ENCODE measurements at regions not wholly inside any gene's neighbourhood (a gene's known extent, or its start where the extent isn't known, plus 50 kb on each side); places are given as distances from the start of the nearest gene placed in this dataset.

DNA sequence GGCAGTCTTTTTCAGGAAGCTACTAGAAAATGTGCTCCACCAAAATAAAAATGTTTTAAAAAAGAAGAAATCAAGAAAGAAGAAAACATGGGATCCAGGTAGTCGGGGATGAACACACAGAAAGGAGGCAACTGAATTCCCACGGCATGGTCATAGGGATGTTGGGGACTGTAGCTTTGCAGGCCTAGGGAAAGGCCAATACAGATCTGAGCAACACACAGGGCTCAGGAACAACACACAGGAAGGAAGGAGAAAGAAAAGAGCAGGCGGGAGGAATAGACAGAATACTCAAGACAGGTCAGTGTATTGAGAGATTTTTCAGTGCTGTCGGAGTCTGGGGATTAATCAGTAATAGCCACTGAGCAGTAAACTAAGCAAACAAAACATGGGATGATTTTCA lies 142.7 kb upstream of the SYT6 start:
- Histone ChIP-seq H3K27ac (ENCODE audit: control insufficient read depth, insufficient read depth, low read length) (no peak overlapping the region), H3K79me2 (ENCODE audit: control insufficient read depth, insufficient read depth, low read length) (no peaks in the 10 kb centered on the region), H3K9me3 (ENCODE audit: control insufficient read depth, low read depth, low read length) (no peaks in the 10 kb centered on the region), H3K4me1 (ENCODE audit: control insufficient read depth, extremely low read depth, insufficient read depth, low read length) (no peaks in the 10 kb centered on the region), H3K36me3 (ENCODE audit: control insufficient read depth in 2 of 2, extremely low read depth in 1 of 2, insufficient read depth in 2 of 2, low read length in 2 of 2) (no peaks in the 10 kb centered on the region), H3K4me3 (ENCODE audit: control insufficient read depth in 2 of 3, extremely low read depth in 1 of 3, insufficient read depth in 2 of 3, low read depth in 1 of 3, low read length in 3 of 3) (no peak overlapping the region), H3K4me2 (ENCODE audit: control insufficient read depth, extremely low read depth, insufficient read depth, low read depth, low read length) (no peak overlapping the region), H3K9ac (ENCODE audit: control insufficient read depth, extremely low read depth, insufficient read depth, low read length) (no peak overlapping the region), H3K27me3 (ENCODE audit: control insufficient read depth, extremely low read depth, insufficient read depth, low read length) (peaks cover 4% of the 10 kb centered on the region), H4K20me1 (ENCODE audit: control insufficient read depth, extremely low read depth, insufficient read depth, low read length) (no peaks in the 10 kb centered on the region), H2AFZ (ENCODE audit: control insufficient read depth, low read length) (no peak overlapping the region), H3K9me1 (ENCODE audit: control insufficient read depth, extremely low read depth, insufficient read depth, low read length) (no peaks in the 10 kb centered on the region)
- dilution Hi-C loops (cut with MboI; ENCODE audit: extremely low pct_ligation_motif_present, low sequenced_read_pairs): no loop called here
- FAIRE-seq: no peak
- TF ChIP-seq EZH2 (IDR thresholded peaks at IDR 0.05; ENCODE audit: low read length) (no peak), CTCF (optimal IDR thresholded peaks at IDR 0.05 in 1 of 3, IDR thresholded peaks at IDR 0.05 in 1 of 3, conservative IDR thresholded peaks at IDR 0.05 in 1 of 3; ENCODE audit: extremely low read depth in 1 of 3, insufficient read depth in 2 of 3, low read length in 3 of 3) (no peak)
- DNase-seq (ENCODE audit: low read depth, low spot score): no peak

DNA sequence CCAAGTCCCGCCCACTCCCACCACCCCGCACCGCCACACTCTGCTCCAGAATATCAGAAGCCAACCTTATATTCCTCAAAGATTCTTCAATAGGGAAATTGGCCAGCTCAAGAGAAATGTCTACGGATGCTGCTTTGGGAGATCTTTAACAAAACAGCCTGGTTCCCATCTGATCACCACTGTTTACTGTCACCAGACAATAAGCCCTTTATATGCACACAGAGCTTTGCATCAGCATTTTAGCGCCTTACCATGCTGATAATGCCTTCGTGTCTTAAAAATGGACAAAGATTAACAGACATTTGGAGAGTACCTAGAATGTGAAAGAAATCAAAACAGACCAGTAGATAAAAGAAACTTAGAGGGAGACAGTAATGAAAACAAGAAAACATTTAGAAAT lies 141.7 kb upstream of the SYT6 start:
- no peak for FAIRE-seq
- H3K9ac ChIP-seq (ENCODE audit: control insufficient read depth, extremely low read depth, insufficient read depth, low read length): no peak overlapping the region

More for the DNA sequence above, 141.7 kb upstream of the SYT6 start:
- H3K79me2 ChIP-seq (ENCODE audit: control insufficient read depth, insufficient read depth, low read length): no peaks in the 10 kb centered on the region
- TF ChIP-seq EZH2 (IDR thresholded peaks at IDR 0.05; ENCODE audit: low read length) (no peak), CTCF (optimal IDR thresholded peaks at IDR 0.05 in 1 of 3, IDR thresholded peaks at IDR 0.05 in 1 of 3, conservative IDR thresholded peaks at IDR 0.05 in 1 of 3; ENCODE audit: extremely low read depth in 1 of 3, insufficient read depth in 2 of 3, low read length in 3 of 3) (no peak)
- H3K36me3 ChIP-seq (ENCODE audit: control insufficient read depth in 2 of 2, extremely low read depth in 1 of 2, insufficient read depth in 2 of 2, low read length in 2 of 2): no peaks in the 10 kb centered on the region
- H3K27me3 ChIP-seq (ENCODE audit: control insufficient read depth, extremely low read depth, insufficient read depth, low read length): peaks cover 4% of the 10 kb centered on the region
- no peak for DNase-seq (ENCODE audit: low read depth, low spot score)
- no peak overlapping the region for H3K4me3 ChIP-seq (ENCODE audit: control insufficient read depth in 2 of 3, extremely low read depth in 1 of 3, insufficient read depth in 2 of 3, low read depth in 1 of 3, low read length in 3 of 3)
- H3K9me1 ChIP-seq (ENCODE audit: control insufficient read depth, extremely low read depth, insufficient read depth, low read length): no peaks in the 10 kb centered on the region
- H4K20me1 ChIP-seq (ENCODE audit: control insufficient read depth, extremely low read depth, insufficient read depth, low read length): no peaks in the 10 kb centered on the region
- dilution Hi-C loops (cut with MboI; ENCODE audit: extremely low pct_ligation_motif_present, low sequenced_read_pairs): no loop called here
- no peak overlapping the region for H3K27ac ChIP-seq (ENCODE audit: control insufficient read depth, insufficient read depth, low read length)
- no peak overlapping the region for H3K4me2 ChIP-seq (ENCODE audit: control insufficient read depth, extremely low read depth, insufficient read depth, low read depth, low read length)
- H3K4me1 ChIP-seq (ENCODE audit: control insufficient read depth, extremely low read depth, insufficient read depth, low read length): no peaks in the 10 kb centered on the region
- no peak overlapping the region for H2AFZ ChIP-seq (ENCODE audit: control insufficient read depth, low read length)
- no peaks in the 10 kb centered on the region for H3K9me3 ChIP-seq (ENCODE audit: control insufficient read depth, low read depth, low read length)

All from keratinocyte (primary cell).